ENCODE measurements at regions not wholly inside any gene's neighbourhood (a gene's known extent, or its start where the extent isn't known, plus 50 kb on each side); places are given as distances from the start of the nearest gene placed in this dataset.

- H4K20me1 ChIP-seq (ENCODE audit: insufficient read depth): no peaks in the 10 kb centered on the region
- ATAC-seq (no peak), DNase-seq (ENCODE audit: low read depth, low spot score) (no peak)
- no peaks in the 10 kb centered on the region for H3K9me2 ChIP-seq (ENCODE audit: insufficient read depth)
- H3K9ac ChIP-seq (ENCODE audit: low read length): no peak overlapping the region
- BruUV-seq (replicated peaks): no TSS peak
- TF ChIP-seq CBX3 (IDR thresholded peaks at IDR 0.05; ENCODE audit: low read depth) (no peak), ZNF274 (IDR thresholded peaks at IDR 0.05; ENCODE audit: low read depth, low read length) (no peak), FOSL1 (IDR thresholded peaks at IDR 0.05; ENCODE audit: low read depth) (no peak), YY1 (IDR thresholded peaks at IDR 0.05; ENCODE audit: extremely low read depth, insufficient replicate concordance, low read depth, low read length) (no peak), POLR2AphosphoS5 (IDR thresholded peaks at IDR 0.05; ENCODE audit: low read depth, low read length) (no peak), SRF (IDR thresholded peaks at IDR 0.05; ENCODE audit: low read depth) (no peak), ATF3 (IDR thresholded peaks at IDR 0.05) (no peak), RAD21 (IDR thresholded peaks at IDR 0.05; ENCODE audit: low read depth) (no peak), ELF1 (IDR thresholded peaks at IDR 0.05; ENCODE audit: borderline replicate concordance, low read depth) (no peak), SIN3A (IDR thresholded peaks at IDR 0.05; ENCODE audit: low read depth) (no peak), EZH2phosphoT487 (IDR thresholded peaks at IDR 0.05; ENCODE audit: borderline replicate concordance) (no peak), EZH2 (IDR thresholded peaks at IDR 0.05) (no peak), ZFX (IDR thresholded peaks at IDR 0.05) (no peak), POLR2A (IDR thresholded peaks at IDR 0.05; ENCODE audit: borderline replicate concordance, extremely low read depth, insufficient read depth, insufficient read length) (no peak), CEBPB (IDR thresholded peaks at IDR 0.05; ENCODE audit: low read depth) (no peak), SP1 (IDR thresholded peaks at IDR 0.05; ENCODE audit: low read depth) (no peak), JUND (IDR thresholded peaks at IDR 0.05) (no peak)
- TF ChIP-seq, protein P1, sequence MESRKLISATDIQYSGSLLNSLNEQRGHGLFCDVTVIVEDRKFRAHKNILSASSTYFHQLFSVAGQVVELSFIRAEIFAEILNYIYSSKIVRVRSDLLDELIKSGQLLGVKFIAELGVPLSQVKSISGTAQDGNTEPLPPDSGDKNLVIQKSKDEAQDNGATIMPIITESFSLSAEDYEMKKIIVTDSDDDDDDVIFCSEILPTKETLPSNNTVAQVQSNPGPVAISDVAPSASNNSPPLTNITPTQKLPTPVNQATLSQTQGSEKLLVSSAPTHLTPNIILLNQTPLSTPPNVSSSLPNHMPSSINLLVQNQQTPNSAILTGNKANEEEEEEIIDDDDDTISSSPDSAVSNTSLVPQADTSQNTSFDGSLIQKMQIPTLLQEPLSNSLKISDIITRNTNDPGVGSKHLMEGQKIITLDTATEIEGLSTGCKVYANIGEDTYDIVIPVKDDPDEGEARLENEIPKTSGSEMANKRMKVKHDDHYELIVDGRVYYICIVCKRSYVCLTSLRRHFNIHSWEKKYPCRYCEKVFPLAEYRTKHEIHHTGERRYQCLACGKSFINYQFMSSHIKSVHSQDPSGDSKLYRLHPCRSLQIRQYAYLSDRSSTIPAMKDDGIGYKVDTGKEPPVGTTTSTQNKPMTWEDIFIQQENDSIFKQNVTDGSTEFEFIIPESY (IDR thresholded peaks at IDR 0.05; ENCODE audit: extremely low read depth, insufficient replicate concordance, low read length): no peak
- TF ChIP-seq, protein P2, sequence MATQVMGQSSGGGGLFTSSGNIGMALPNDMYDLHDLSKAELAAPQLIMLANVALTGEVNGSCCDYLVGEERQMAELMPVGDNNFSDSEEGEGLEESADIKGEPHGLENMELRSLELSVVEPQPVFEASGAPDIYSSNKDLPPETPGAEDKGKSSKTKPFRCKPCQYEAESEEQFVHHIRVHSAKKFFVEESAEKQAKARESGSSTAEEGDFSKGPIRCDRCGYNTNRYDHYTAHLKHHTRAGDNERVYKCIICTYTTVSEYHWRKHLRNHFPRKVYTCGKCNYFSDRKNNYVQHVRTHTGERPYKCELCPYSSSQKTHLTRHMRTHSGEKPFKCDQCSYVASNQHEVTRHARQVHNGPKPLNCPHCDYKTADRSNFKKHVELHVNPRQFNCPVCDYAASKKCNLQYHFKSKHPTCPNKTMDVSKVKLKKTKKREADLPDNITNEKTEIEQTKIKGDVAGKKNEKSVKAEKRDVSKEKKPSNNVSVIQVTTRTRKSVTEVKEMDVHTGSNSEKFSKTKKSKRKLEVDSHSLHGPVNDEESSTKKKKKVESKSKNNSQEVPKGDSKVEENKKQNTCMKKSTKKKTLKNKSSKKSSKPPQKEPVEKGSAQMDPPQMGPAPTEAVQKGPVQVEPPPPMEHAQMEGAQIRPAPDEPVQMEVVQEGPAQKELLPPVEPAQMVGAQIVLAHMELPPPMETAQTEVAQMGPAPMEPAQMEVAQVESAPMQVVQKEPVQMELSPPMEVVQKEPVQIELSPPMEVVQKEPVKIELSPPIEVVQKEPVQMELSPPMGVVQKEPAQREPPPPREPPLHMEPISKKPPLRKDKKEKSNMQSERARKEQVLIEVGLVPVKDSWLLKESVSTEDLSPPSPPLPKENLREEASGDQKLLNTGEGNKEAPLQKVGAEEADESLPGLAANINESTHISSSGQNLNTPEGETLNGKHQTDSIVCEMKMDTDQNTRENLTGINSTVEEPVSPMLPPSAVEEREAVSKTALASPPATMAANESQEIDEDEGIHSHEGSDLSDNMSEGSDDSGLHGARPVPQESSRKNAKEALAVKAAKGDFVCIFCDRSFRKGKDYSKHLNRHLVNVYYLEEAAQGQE (IDR thresholded peaks at IDR 0.05; ENCODE audit: low read depth): no peak
- TF ChIP-seq, protein P3, sequence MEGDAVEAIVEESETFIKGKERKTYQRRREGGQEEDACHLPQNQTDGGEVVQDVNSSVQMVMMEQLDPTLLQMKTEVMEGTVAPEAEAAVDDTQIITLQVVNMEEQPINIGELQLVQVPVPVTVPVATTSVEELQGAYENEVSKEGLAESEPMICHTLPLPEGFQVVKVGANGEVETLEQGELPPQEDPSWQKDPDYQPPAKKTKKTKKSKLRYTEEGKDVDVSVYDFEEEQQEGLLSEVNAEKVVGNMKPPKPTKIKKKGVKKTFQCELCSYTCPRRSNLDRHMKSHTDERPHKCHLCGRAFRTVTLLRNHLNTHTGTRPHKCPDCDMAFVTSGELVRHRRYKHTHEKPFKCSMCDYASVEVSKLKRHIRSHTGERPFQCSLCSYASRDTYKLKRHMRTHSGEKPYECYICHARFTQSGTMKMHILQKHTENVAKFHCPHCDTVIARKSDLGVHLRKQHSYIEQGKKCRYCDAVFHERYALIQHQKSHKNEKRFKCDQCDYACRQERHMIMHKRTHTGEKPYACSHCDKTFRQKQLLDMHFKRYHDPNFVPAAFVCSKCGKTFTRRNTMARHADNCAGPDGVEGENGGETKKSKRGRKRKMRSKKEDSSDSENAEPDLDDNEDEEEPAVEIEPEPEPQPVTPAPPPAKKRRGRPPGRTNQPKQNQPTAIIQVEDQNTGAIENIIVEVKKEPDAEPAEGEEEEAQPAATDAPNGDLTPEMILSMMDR (IDR thresholded peaks at IDR 0.05 in 2 of 3, conservative IDR thresholded peaks at IDR 0.05 in 1 of 3; ENCODE audit: borderline replicate concordance in 1 of 3, insufficient read depth in 1 of 3, low read depth in 2 of 3, low read length in 2 of 3): no peak
- 0 out of 4 replicates have a peak, but pooled peaks cover 0 to 7% of the 10 kb centered on the region in 2 experiments for H3K9me3 ChIP-seq (ENCODE audit: control insufficient read depth in 1 of 2, insufficient read depth in 1 of 2, low read depth in 1 of 2, low read length in 2 of 2)
- ChIA-PET RAD21 (ENCODE audit: low non-redundant PET in 1 of 2, low total read pairs in 2 of 2, uncharacterized antibody in 2 of 2, unreplicated experiment in 2 of 2) (no interaction called here), POLR2A (no interaction called here), CTCF (no interaction called here)
- intact Hi-C loops (cut with micrococcal nuclease): no loop called here
- H3K36me3 ChIP-seq (ENCODE audit: control insufficient read depth in 1 of 2, insufficient read depth in 2 of 2, low read length in 2 of 2): no peaks in the 10 kb centered on the region
- H3K79me2 ChIP-seq (ENCODE audit: insufficient read depth, low read length): no peaks in the 10 kb centered on the region
- peaks cover 0 to 9% of the 10 kb centered on the region in 2 experiments; a peak in 1 of 4 replicates for H3K4me1 ChIP-seq (ENCODE audit: control insufficient read depth in 1 of 2, insufficient read depth in 2 of 2, low read length in 2 of 2)
- H3K27ac ChIP-seq (ENCODE audit: low read depth, low read length): no peak overlapping the region
- peaks cover 8% of the 10 kb centered on the region; the same call in 1 of the 2 replicates for H3K27me3 ChIP-seq (ENCODE audit: insufficient read depth, low read length)
- H2AFZ ChIP-seq (ENCODE audit: low read depth, low read length, poor library complexity, severe bottlenecking): no peak overlapping the region
- H3K4me2 ChIP-seq (ENCODE audit: low read length): no peak overlapping the region
- no peak overlapping the region for H3K4me3 ChIP-seq (replicated peaks in 1 of 2; ENCODE audit: low read depth in 1 of 2, low read length in 2 of 2)
Measured at GRCh38 chr10:78191301-78191700, 157.6 kb downstream of the RPS24 start.

Data from HCT116 (cell line).